ENCODE measurements at regions not wholly inside any gene's neighbourhood (a gene's known extent, or its start where the extent isn't known, plus 50 kb on each side); places are given as distances from the start of the nearest gene placed in this dataset.

- TF ChIP-seq CTCF (IDR thresholded peaks at IDR 0.05; ENCODE audit: unreplicated experiment): no peak
- intact Hi-C loops (cut with micrococcal nuclease; ENCODE audit: unreplicated experiment): loop anchor here (1.0 to 10.0 kb wide), 3 partner anchors 61 to 399 kb away; no protein-coding TSS in a partner anchor
- Mint-ChIP-seq H3K4me3 (ENCODE audit: low read depth, unreplicated experiment) (no peak overlapping the region), H3K4me1 (ENCODE audit: low read depth, unreplicated experiment) (peaks cover 32% of the 10 kb centered on the region), H3K36me3 (ENCODE audit: insufficient read depth, unreplicated experiment) (peaks cover 5% of the 10 kb centered on the region), H3K27ac (ENCODE audit: unreplicated experiment) (no peak overlapping the region), H3K9me3 (ENCODE audit: low read depth, unreplicated experiment) (no peaks in the 10 kb centered on the region), H3K27me3 (ENCODE audit: unreplicated experiment) (peaks cover 34% of the 10 kb centered on the region)
- CTCF ChIA-PET: interaction anchor here (0.7 to 1.8 kb wide), 8 partner anchors 31 to 104 kb away, joined by 3 to 11 read pairs (median 6); partner anchors contain the start of genes RSPH3 and TAGAP
- no peak for DNase-seq
- no TSS peak for BruUV-seq (replicated peaks)
These were observed 58.8 kb upstream of the TAGAP start for GRCh38 chr6:159103396-159104162.

GRCh38 chr6:159102373-159103160 is 57.8 kb upstream of the TAGAP start:
- no peak for DNase-seq
- intact Hi-C loops (cut with micrococcal nuclease; ENCODE audit: unreplicated experiment): loop anchor here (10.0 kb wide), 1 partner anchor 398 kb away; no protein-coding TSS in a partner anchor
- no peak overlapping the region for H3K4me3 Mint-ChIP-seq (ENCODE audit: low read depth, unreplicated experiment)
- H3K27me3 Mint-ChIP-seq (ENCODE audit: unreplicated experiment): peaks cover 34% of the 10 kb centered on the region
- no peak for TF ChIP-seq CTCF (IDR thresholded peaks at IDR 0.05; ENCODE audit: unreplicated experiment)
- BruUV-seq (replicated peaks): no TSS peak
- no peak overlapping the region for H3K27ac Mint-ChIP-seq (ENCODE audit: unreplicated experiment)
- CTCF ChIA-PET: interaction anchor here (1.8 kb wide), 1 partner anchor 100 kb away, joined by 6 read pairs; no protein-coding TSS in a partner anchor
- no peaks in the 10 kb centered on the region for H3K9me3 Mint-ChIP-seq (ENCODE audit: low read depth, unreplicated experiment)
- peaks cover 27% of the 10 kb centered on the region for H3K4me1 Mint-ChIP-seq (ENCODE audit: low read depth, unreplicated experiment)
- H3K36me3 Mint-ChIP-seq (ENCODE audit: insufficient read depth, unreplicated experiment): peaks cover 5% of the 10 kb centered on the region

- no peak for DNase-seq
- H3K4me3 Mint-ChIP-seq (ENCODE audit: low read depth, unreplicated experiment): no peak overlapping the region
- peaks cover 18% of the 10 kb centered on the region for H3K4me1 Mint-ChIP-seq (ENCODE audit: low read depth, unreplicated experiment)
- CTCF ChIA-PET: no interaction called here
- BruUV-seq (replicated peaks): no TSS peak
- peaks cover 34% of the 10 kb centered on the region for H3K27me3 Mint-ChIP-seq (ENCODE audit: unreplicated experiment)
- no peaks in the 10 kb centered on the region for H3K9me3 Mint-ChIP-seq (ENCODE audit: low read depth, unreplicated experiment)
- TF ChIP-seq CTCF (IDR thresholded peaks at IDR 0.05; ENCODE audit: unreplicated experiment): no peak
- intact Hi-C loops (cut with micrococcal nuclease; ENCODE audit: unreplicated experiment): loop anchor here (10.0 kb wide), 1 partner anchor 397 kb away; no protein-coding TSS in a partner anchor
- H3K36me3 Mint-ChIP-seq (ENCODE audit: insufficient read depth, unreplicated experiment): peaks cover 5% of the 10 kb centered on the region
- no peak overlapping the region for H3K27ac Mint-ChIP-seq (ENCODE audit: unreplicated experiment)
These were observed 56.9 kb upstream of the TAGAP start for GRCh38 chr6:159101656-159102055.

GRCh38 chr6:159100395-159101182 is 55.8 kb upstream of the TAGAP start:
- CTCF ChIA-PET: no interaction called here
- Mint-ChIP-seq H3K4me1 (ENCODE audit: low read depth, unreplicated experiment) (peaks cover 12% of the 10 kb centered on the region), H3K9me3 (ENCODE audit: low read depth, unreplicated experiment) (no peaks in the 10 kb centered on the region), H3K27ac (ENCODE audit: unreplicated experiment) (no peak overlapping the region), H3K4me3 (ENCODE audit: low read depth, unreplicated experiment) (no peak overlapping the region), H3K27me3 (ENCODE audit: unreplicated experiment) (peaks cover 34% of the 10 kb centered on the region), H3K36me3 (ENCODE audit: insufficient read depth, unreplicated experiment) (peaks cover 5% of the 10 kb centered on the region)
- no TSS peak for BruUV-seq (replicated peaks)
- no peak for DNase-seq
- no peak for TF ChIP-seq CTCF (IDR thresholded peaks at IDR 0.05; ENCODE audit: unreplicated experiment)
- intact Hi-C loops (cut with micrococcal nuclease; ENCODE audit: unreplicated experiment): loop anchor here (10.0 kb wide), 1 partner anchor 396 kb away; no protein-coding TSS in a partner anchor
